ENCODE measurements at regions not wholly inside any gene's neighbourhood (a gene's known extent, or its start where the extent isn't known, plus 50 kb on each side); places are given as distances from the start of the nearest gene placed in this dataset.

GRCh38 chr15:67999320-68000100 is 54.6 kb upstream of the PIAS1 start:
- no peaks in the 10 kb centered on the region for H3K36me3 ChIP-seq (ENCODE audit: low read depth, low read length)
- H3F3A ChIP-seq (ENCODE audit: low read length, unreplicated experiment) = peaks cover 10% of the 10 kb centered on the region
- H3K4me1 ChIP-seq (ENCODE audit: insufficient read depth, low read length) = peaks cover 25% of the 10 kb centered on the region
- H3K79me2 ChIP-seq (ENCODE audit: low read length) = no peaks in the 10 kb centered on the region
- TF ChIP-seq EZH2 (IDR thresholded peaks at IDR 0.05; ENCODE audit: low read length, unreplicated experiment) = no peak
- TF ChIP-seq EZH2phosphoT487 (IDR thresholded peaks at IDR 0.05; ENCODE audit: borderline replicate concordance, low read length) = no peak
- TF ChIP-seq, protein P1, sequence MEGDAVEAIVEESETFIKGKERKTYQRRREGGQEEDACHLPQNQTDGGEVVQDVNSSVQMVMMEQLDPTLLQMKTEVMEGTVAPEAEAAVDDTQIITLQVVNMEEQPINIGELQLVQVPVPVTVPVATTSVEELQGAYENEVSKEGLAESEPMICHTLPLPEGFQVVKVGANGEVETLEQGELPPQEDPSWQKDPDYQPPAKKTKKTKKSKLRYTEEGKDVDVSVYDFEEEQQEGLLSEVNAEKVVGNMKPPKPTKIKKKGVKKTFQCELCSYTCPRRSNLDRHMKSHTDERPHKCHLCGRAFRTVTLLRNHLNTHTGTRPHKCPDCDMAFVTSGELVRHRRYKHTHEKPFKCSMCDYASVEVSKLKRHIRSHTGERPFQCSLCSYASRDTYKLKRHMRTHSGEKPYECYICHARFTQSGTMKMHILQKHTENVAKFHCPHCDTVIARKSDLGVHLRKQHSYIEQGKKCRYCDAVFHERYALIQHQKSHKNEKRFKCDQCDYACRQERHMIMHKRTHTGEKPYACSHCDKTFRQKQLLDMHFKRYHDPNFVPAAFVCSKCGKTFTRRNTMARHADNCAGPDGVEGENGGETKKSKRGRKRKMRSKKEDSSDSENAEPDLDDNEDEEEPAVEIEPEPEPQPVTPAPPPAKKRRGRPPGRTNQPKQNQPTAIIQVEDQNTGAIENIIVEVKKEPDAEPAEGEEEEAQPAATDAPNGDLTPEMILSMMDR (conservative IDR thresholded peaks at IDR 0.05; ENCODE audit: low read depth, low read length) = no peak
- DNase-seq = peak; percentile 82
- intact Hi-C loops (cut with micrococcal nuclease) = loop anchor here (1.0 to 10.0 kb wide), 3 partner anchors 43 to 155 kb away; no protein-coding TSS in a partner anchor
- ChIA-PET POLR2A (ENCODE audit: unreplicated experiment) (no interaction called here), CTCF (interaction anchor here (0.5 kb wide), 1 partner anchor 176 kb away, joined by 3 read pairs; no protein-coding TSS in a partner anchor)
- BruUV-seq (replicated peaks) = no TSS peak
- H3K9ac ChIP-seq (ENCODE audit: low read length) = peak overlapping the region; percentile 61
- H3K9me2 ChIP-seq (replicated peaks; ENCODE audit: low read length) = no peaks in the 10 kb centered on the region; the same call in 1 of the 2 replicates
- H3K9me3 ChIP-seq (ENCODE audit: low read length) = no peaks in the 10 kb centered on the region
- H3K27ac ChIP-seq (ENCODE audit: low read length) = peak overlapping the region; percentile 88
- H4K20me1 ChIP-seq (ENCODE audit: low read length) = no peaks in the 10 kb centered on the region
- no peak overlapping the region for H2AFZ ChIP-seq (ENCODE audit: low read length)
- peak overlapping the region; percentile 8; the same call in 1 of the 2 replicates for H3K4me3 ChIP-seq (ENCODE audit: low read length)
- peak overlapping the region; percentile 75 for H3K4me2 ChIP-seq (ENCODE audit: low read length)
- ATAC-seq = peak; percentile 89
- H3K27me3 ChIP-seq (ENCODE audit: low read length) = no peaks in the 10 kb centered on the region

GRCh38 chr15:68000754-68001153 is 53.4 kb upstream of the PIAS1 start:
- Histone ChIP-seq H3K4me1 (ENCODE audit: insufficient read depth, low read length) (peaks cover 25% of the 10 kb centered on the region), H3K9ac (ENCODE audit: low read length) (no peak overlapping the region), H3K9me2 (replicated peaks; ENCODE audit: low read length) (no peaks in the 10 kb centered on the region; the same call in 1 of the 2 replicates), H3K9me3 (ENCODE audit: low read length) (no peaks in the 10 kb centered on the region), H3K27ac (ENCODE audit: low read length) (no peak overlapping the region), H3K4me3 (ENCODE audit: low read length) (no peak overlapping the region), H3K4me2 (ENCODE audit: low read length) (no peak overlapping the region), H3F3A (ENCODE audit: low read length, unreplicated experiment) (peaks cover 10% of the 10 kb centered on the region), H4K20me1 (ENCODE audit: low read length) (no peaks in the 10 kb centered on the region), H2AFZ (ENCODE audit: low read length) (no peak overlapping the region), H3K36me3 (ENCODE audit: low read depth, low read length) (no peaks in the 10 kb centered on the region), H3K27me3 (ENCODE audit: low read length) (no peaks in the 10 kb centered on the region), H3K79me2 (ENCODE audit: low read length) (no peaks in the 10 kb centered on the region)
- TF ChIP-seq EZH2phosphoT487 (IDR thresholded peaks at IDR 0.05; ENCODE audit: borderline replicate concordance, low read length) (no peak), EZH2 (IDR thresholded peaks at IDR 0.05; ENCODE audit: low read length, unreplicated experiment) (no peak)
- TF ChIP-seq, protein P1 (conservative IDR thresholded peaks at IDR 0.05; ENCODE audit: low read depth, low read length) = no peak
- CTCF ChIA-PET = interaction anchor here (0.6 kb wide), 1 partner anchor 31 kb away, joined by 6 read pairs; no protein-coding TSS in a partner anchor
- no peak for ATAC-seq
- intact Hi-C loops (cut with micrococcal nuclease) = no loop called here
- POLR2A ChIA-PET (ENCODE audit: unreplicated experiment) = interaction anchor here (0.6 kb wide), 1 partner anchor 136 kb away, joined by 5 read pairs; no protein-coding TSS in a partner anchor
- DNase-seq = no peak
- BruUV-seq (replicated peaks) = no TSS peak

DNA sequence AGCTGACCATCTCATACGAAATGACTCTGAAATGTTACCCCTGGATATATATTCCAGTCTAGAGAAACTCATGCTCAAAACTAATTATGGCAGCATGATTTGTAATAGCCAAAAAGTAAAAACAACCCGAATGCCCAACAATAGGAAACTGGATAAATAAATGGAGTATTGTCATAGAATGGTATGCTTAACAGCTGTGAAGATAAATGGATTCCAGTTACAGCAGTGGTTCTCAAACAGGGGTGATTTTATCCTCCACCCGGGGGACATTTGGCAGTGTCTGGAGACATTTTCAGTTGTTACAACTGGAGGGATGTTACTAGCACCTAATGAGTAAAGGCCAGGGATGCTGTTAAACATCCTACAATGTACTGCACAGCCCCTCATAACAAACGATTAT is 52.3 kb upstream of the PIAS1 start:
- H3K9ac ChIP-seq (ENCODE audit: low read length) = no peak overlapping the region
- H3K79me2 ChIP-seq (ENCODE audit: low read length) = no peaks in the 10 kb centered on the region
- BruUV-seq (replicated peaks) = no TSS peak
- CTCF ChIA-PET = no interaction called here
- H3K36me3 ChIP-seq (ENCODE audit: low read depth, low read length) = no peaks in the 10 kb centered on the region
- H3F3A ChIP-seq (ENCODE audit: low read length, unreplicated experiment) = peaks cover 10% of the 10 kb centered on the region
- H2AFZ ChIP-seq (ENCODE audit: low read length) = no peak overlapping the region
- H3K4me2 ChIP-seq (ENCODE audit: low read length) = no peak overlapping the region
- no peak overlapping the region for H3K4me3 ChIP-seq (ENCODE audit: low read length)
- no peak for ATAC-seq
- no peak for DNase-seq
- no peaks in the 10 kb centered on the region; the same call in 1 of the 2 replicates for H3K9me2 ChIP-seq (replicated peaks; ENCODE audit: low read length)
- TF ChIP-seq EZH2phosphoT487 (IDR thresholded peaks at IDR 0.05; ENCODE audit: borderline replicate concordance, low read length) = no peak
- TF ChIP-seq, protein P1 (conservative IDR thresholded peaks at IDR 0.05; ENCODE audit: low read depth, low read length) = no peak
- TF ChIP-seq EZH2 (IDR thresholded peaks at IDR 0.05; ENCODE audit: low read length, unreplicated experiment) = no peak
- no peaks in the 10 kb centered on the region for H4K20me1 ChIP-seq (ENCODE audit: low read length)
- intact Hi-C loops (cut with micrococcal nuclease) = no loop called here
- H3K27ac ChIP-seq (ENCODE audit: low read length) = no peak overlapping the region
- no peaks in the 10 kb centered on the region for H3K27me3 ChIP-seq (ENCODE audit: low read length)
- H3K9me3 ChIP-seq (ENCODE audit: low read length) = no peaks in the 10 kb centered on the region
- H3K4me1 ChIP-seq (ENCODE audit: insufficient read depth, low read length) = peaks cover 25% of the 10 kb centered on the region
- POLR2A ChIA-PET (ENCODE audit: unreplicated experiment) = no interaction called here
